Testis (tissue), 2 donors: ENCODE measurements at regions not wholly inside any gene's neighbourhood (a gene's known extent, or its start where the extent isn't known, plus 50 kb on each side); places are given as distances from the start of the nearest gene placed in this dataset.

Experiments used
- POLR2A ChIP-seq: fragments of 450-650 bp; IDR thresholded peaks from one replicate; pipeline ENCODE4 v1.6.1; 2017; ENCODE audit warnings: antibody characterized with exemption, mild to moderate bottlenecking, moderate library complexity
- TF ChIP-seq, protein P1 (sequence below), 3 experiments: fragments of 450-650 bp in 2 of 3; fragments of 200-600 bp in 1 of 3; sonication (generic) in 1 of 3; IDR thresholded peaks; one replicate each; pipeline ENCODE4 v1.5.1; 2016 to 2019; ENCODE audit warnings: antibody characterized with exemption in 3 of 3, mild to moderate bottlenecking in 2 of 3, moderate library complexity in 1 of 3

DNA sequence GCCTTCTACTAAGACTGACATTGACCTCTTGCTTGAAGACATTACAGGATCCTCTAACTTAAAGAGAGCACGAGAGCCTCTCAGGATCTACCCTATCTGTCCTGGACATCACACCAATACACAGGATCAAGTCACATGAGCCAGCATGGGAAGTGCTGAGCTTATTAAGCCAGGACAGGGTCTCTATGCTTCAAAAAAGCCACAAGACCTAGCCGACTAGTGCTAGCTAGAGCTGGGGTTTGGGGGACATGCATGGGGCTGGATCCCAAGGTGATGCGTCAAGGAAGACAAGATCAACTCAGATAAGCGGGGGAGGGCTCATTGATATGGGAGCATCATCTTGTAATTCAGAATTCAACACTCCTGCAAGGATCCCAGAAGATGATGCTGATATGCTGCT is 167.2 kb upstream of the TAB2 start:
- TF ChIP-seq, protein P1, sequence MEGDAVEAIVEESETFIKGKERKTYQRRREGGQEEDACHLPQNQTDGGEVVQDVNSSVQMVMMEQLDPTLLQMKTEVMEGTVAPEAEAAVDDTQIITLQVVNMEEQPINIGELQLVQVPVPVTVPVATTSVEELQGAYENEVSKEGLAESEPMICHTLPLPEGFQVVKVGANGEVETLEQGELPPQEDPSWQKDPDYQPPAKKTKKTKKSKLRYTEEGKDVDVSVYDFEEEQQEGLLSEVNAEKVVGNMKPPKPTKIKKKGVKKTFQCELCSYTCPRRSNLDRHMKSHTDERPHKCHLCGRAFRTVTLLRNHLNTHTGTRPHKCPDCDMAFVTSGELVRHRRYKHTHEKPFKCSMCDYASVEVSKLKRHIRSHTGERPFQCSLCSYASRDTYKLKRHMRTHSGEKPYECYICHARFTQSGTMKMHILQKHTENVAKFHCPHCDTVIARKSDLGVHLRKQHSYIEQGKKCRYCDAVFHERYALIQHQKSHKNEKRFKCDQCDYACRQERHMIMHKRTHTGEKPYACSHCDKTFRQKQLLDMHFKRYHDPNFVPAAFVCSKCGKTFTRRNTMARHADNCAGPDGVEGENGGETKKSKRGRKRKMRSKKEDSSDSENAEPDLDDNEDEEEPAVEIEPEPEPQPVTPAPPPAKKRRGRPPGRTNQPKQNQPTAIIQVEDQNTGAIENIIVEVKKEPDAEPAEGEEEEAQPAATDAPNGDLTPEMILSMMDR (IDR thresholded peaks at IDR 0.05): no peak
- no peak for TF ChIP-seq POLR2A
